CD4-positive, CD25-positive, alpha-beta regulatory T cell (primary cell): ENCODE measurements at regions not wholly inside any gene's neighbourhood (a gene's known extent, or its start where the extent isn't known, plus 50 kb on each side); places are given as distances from the start of the nearest gene placed in this dataset.

Experiments used
- ATAC-seq, 2 donors: fragments of 150-1000 bp; cut with Tn5 transposase; one replicate each; pipeline ENCODE4 v1.10.0; 2021; ENCODE audit warnings: low read depth in 2 of 2, moderate number of reproducible peaks in 2 of 2, moderate library complexity in 1 of 2
- DNase-seq, 3 donors: peaks; one replicate each; pipeline versions ENCODE4 v3.0.0 to v3.0.0-alpha.2; 2012 to 2022; ENCODE audit warnings: mixed read lengths in 1 of 3
- H3K27ac ChIP-seq: one replicate; pipeline ENCODE4 v1.7.0; 2013; ENCODE audit warnings: mild to moderate bottlenecking, low read length; ENCODE audit not compliant: insufficient read depth, poor library complexity, severe bottlenecking
- H3K27me3 ChIP-seq: one replicate; pipeline ENCODE4 v1.7.0; 2013; ENCODE audit warnings: low read length; ENCODE audit not compliant: control insufficient read depth, insufficient read depth
- H3K36me3 ChIP-seq: one replicate; pipeline ENCODE4 v1.7.0; 2013; ENCODE audit warnings: mild to moderate bottlenecking, low read length, moderate library complexity; ENCODE audit not compliant: control insufficient read depth, insufficient read depth
- H3K4me1 ChIP-seq: 2 replicates; pipeline ENCODE4 v1.7.0; 2013; ENCODE audit warnings: mild to moderate bottlenecking, low read length; ENCODE audit not compliant: insufficient read depth, control insufficient read depth, poor library complexity, severe bottlenecking
- H3K4me3 ChIP-seq: one replicate; pipeline ENCODE4 v1.7.0; 2013; ENCODE audit warnings: low read depth, mild to moderate bottlenecking, low read length, moderate library complexity
- H3K9me3 ChIP-seq, 2 experiments: 1 replicate in 1 of 2; 2 replicates in 1 of 2; pipeline ENCODE4 v1.7.0; 2013; ENCODE audit warnings: low read length in 2 of 2, mild to moderate bottlenecking in 1 of 2, moderate library complexity in 1 of 2; ENCODE audit not compliant: control insufficient read depth in 2 of 2
- H3K27ac Mint-ChIP-seq, 3 donors: one replicate each; pipeline ENCODE4 v1.8.0; 2020 to 2022; ENCODE audit warnings: mild to moderate bottlenecking in 3 of 3, mixed read lengths in 3 of 3, moderate library complexity in 2 of 3
- H3K27me3 Mint-ChIP-seq: one replicate; pipeline ENCODE4 v1.8.0; 2022; ENCODE audit warnings: mild to moderate bottlenecking, mixed read lengths
- H3K36me3 Mint-ChIP-seq: one replicate; pipeline ENCODE4 v1.8.0; 2020; ENCODE audit warnings: mixed read lengths
- H3K4me1 Mint-ChIP-seq, 4 donors: one replicate each; pipeline ENCODE4 v1.8.0; 2020 to 2022; ENCODE audit warnings: mixed read lengths in 4 of 4, mild to moderate bottlenecking in 1 of 4
- H3K4me3 Mint-ChIP-seq, 4 donors: one replicate each; pipeline ENCODE4 v1.8.0; 2020 to 2022; ENCODE audit warnings: mild to moderate bottlenecking in 4 of 4, mixed read lengths in 4 of 4, moderate library complexity in 3 of 4
- H3K9me3 Mint-ChIP-seq, 7 donors: one replicate each; pipeline ENCODE4 v1.8.0; 2020 to 2022; ENCODE audit warnings: mixed read lengths in 7 of 7, mild to moderate bottlenecking in 3 of 7, moderate library complexity in 2 of 7

- no peaks in the 10 kb centered on the region for H3K9me3 Mint-ChIP-seq
- peaks cover 5% of the 10 kb centered on the region for H3K27me3 Mint-ChIP-seq
- H3K4me1 Mint-ChIP-seq: no peaks in the 10 kb centered on the region
Observed at GRCh38 chrX:69019073-69019890, 146.0 kb downstream of the PJA1 start.

GRCh38 chrX:69018416-69019072 is 146.7 kb downstream of the PJA1 start:
- H3K36me3 ChIP-seq: no peaks in the 10 kb centered on the region
- no peak overlapping the region for H3K27ac ChIP-seq
- H3K9me3 ChIP-seq: no peaks in the 10 kb centered on the region
- no peaks in the 10 kb centered on the region for H3K27me3 ChIP-seq
- DNase-seq (no peak), ATAC-seq (no peak)
- Mint-ChIP-seq H3K36me3 (no peaks in the 10 kb centered on the region), H3K27me3 (peaks cover 5% of the 10 kb centered on the region), H3K27ac (no peak overlapping the region), H3K4me3 (no peak overlapping the region), H3K4me1 (no peaks in the 10 kb centered on the region), H3K9me3 (no peaks in the 10 kb centered on the region)
- H3K4me1 ChIP-seq: no peaks in the 10 kb centered on the region
- H3K4me3 ChIP-seq: no peak overlapping the region

More at GRCh38 chrX:69019073-69019890, 146.0 kb downstream of the PJA1 start:
- H3K4me3 ChIP-seq: no peak overlapping the region
- no peaks in the 10 kb centered on the region for H3K36me3 Mint-ChIP-seq
- H3K27ac ChIP-seq: no peak overlapping the region
- ATAC-seq: no peak
- H3K27me3 ChIP-seq: no peaks in the 10 kb centered on the region
- H3K9me3 ChIP-seq: no peaks in the 10 kb centered on the region
- no peak overlapping the region for H3K27ac Mint-ChIP-seq
- no peaks in the 10 kb centered on the region for H3K36me3 ChIP-seq
- no peak for DNase-seq
- no peaks in the 10 kb centered on the region for H3K4me1 ChIP-seq
- H3K4me3 Mint-ChIP-seq: no peak overlapping the region

- Histone ChIP-seq H3K27me3 (no peaks in the 10 kb centered on the region), H3K4me3 (no peak overlapping the region), H3K4me1 (no peaks in the 10 kb centered on the region), H3K9me3 (no peaks in the 10 kb centered on the region), H3K36me3 (no peaks in the 10 kb centered on the region), H3K27ac (no peak overlapping the region)
- no peak overlapping the region for H3K27ac Mint-ChIP-seq
- no peaks in the 10 kb centered on the region for H3K36me3 Mint-ChIP-seq
- ATAC-seq: no peak
- DNase-seq: no peak
- no peaks in the 10 kb centered on the region for H3K9me3 Mint-ChIP-seq
- no peak overlapping the region for H3K4me3 Mint-ChIP-seq
- H3K4me1 Mint-ChIP-seq: no peaks in the 10 kb centered on the region
- H3K27me3 Mint-ChIP-seq: peaks cover 10% of the 10 kb centered on the region
Observed at GRCh38 chrX:69016293-69016941, 148.8 kb downstream of the PJA1 start.

DNA sequence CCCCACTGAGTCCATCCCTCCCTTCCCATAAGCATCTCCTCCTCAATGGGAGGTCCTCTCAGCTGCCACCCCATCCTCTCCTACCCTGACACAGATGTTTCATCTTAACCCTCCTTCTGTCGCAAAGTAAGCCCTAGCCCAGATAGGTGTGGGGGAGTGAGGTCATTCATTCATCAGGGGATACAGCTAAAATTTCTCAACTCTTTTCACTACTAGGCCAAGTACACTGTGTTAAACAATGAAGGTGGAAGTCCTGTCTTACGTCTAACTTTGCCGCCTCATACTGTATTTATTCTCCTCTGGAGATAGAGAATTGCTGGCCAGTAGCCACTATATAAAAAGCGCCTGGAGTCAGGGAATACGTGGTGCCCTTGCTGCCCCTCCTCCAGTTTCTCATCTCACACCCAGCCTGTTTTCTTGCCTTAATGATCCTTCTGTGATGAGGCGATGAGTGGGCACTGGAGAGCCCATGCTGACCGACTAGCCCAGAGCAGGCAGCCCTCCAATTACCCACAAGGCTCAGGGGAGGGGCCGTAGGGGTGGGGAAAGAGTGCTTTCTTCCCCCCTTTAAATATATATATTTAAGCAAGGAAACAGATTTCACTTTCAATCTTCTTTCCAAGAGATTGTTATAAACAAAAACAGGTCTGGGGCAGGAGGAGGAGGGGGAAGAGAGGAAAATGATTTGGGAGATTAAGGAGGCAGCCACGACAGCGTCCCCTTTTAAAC is 149.5 kb downstream of the PJA1 start:
- H3K36me3 Mint-ChIP-seq: no peaks in the 10 kb centered on the region
- H3K9me3 Mint-ChIP-seq: no peaks in the 10 kb centered on the region
- no peaks in the 10 kb centered on the region for H3K4me1 ChIP-seq
- peaks cover 10% of the 10 kb centered on the region for H3K27me3 Mint-ChIP-seq
- H3K9me3 ChIP-seq: no peaks in the 10 kb centered on the region
- H3K36me3 ChIP-seq: no peaks in the 10 kb centered on the region
- H3K27ac ChIP-seq: no peak overlapping the region
- H3K4me3 Mint-ChIP-seq: no peak overlapping the region
- H3K27ac Mint-ChIP-seq: no peak overlapping the region
- ATAC-seq (no peak), DNase-seq (no peak)
- H3K27me3 ChIP-seq: no peaks in the 10 kb centered on the region
- H3K4me3 ChIP-seq: no peak overlapping the region
- H3K4me1 Mint-ChIP-seq: no peaks in the 10 kb centered on the region

DNA sequence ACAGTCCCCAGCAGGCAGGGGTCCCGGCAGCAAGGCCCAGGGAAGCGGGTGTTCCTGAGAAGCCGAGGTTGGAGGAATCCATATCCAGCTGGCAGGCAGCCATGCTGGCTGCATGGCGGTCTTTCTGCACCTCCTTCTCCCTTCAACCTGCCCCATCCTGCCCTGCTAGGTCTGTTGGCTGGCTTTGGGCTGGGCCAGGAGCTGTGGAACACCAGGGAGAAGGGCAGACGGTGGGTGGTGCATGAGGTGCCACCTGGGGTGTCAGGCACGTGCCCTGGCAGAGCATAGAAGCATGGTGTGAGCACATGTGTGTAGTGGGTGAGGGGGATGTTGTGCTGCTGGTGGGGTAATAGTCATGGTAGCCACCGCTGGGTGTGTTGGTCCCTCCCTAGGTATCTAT is 150.1 kb downstream of the PJA1 start:
- Histone ChIP-seq H3K27me3 (no peaks in the 10 kb centered on the region), H3K4me3 (no peak overlapping the region), H3K36me3 (no peaks in the 10 kb centered on the region), H3K4me1 (no peaks in the 10 kb centered on the region), H3K9me3 (no peaks in the 10 kb centered on the region), H3K27ac (no peak overlapping the region)
- DNase-seq: no peak
- H3K4me3 Mint-ChIP-seq: no peak overlapping the region
- H3K36me3 Mint-ChIP-seq: no peaks in the 10 kb centered on the region
- ATAC-seq: no peak
- peaks cover 10% of the 10 kb centered on the region for H3K27me3 Mint-ChIP-seq
- no peak overlapping the region for H3K27ac Mint-ChIP-seq
- H3K4me1 Mint-ChIP-seq: no peaks in the 10 kb centered on the region
- H3K9me3 Mint-ChIP-seq: no peaks in the 10 kb centered on the region

DNA sequence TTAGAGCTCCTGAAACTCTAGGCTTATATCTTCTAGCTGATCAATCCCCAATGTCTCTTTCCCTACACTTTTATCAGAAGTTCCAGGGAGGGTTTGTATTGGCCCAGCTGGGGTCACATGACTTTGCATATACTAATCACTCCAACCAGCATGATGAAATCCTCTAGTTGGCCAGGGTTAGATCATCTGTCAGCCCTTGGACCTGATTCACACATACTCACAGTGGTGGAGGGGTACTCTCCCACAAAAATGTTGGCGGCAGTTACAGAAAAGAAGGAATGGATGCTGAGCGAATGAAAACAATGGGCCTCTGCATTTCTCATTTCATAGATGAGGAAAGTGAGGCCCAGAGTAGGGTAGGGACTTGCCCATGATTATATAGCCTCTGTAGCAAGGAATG is 151.1 kb downstream of the PJA1 start:
- Histone ChIP-seq H3K4me1 (no peaks in the 10 kb centered on the region), H3K9me3 (no peaks in the 10 kb centered on the region), H3K27me3 (no peaks in the 10 kb centered on the region), H3K27ac (no peak overlapping the region), H3K4me3 (no peak overlapping the region), H3K36me3 (no peaks in the 10 kb centered on the region)
- Mint-ChIP-seq H3K27me3 (peaks cover 10% of the 10 kb centered on the region), H3K4me3 (no peak overlapping the region), H3K4me1 (no peaks in the 10 kb centered on the region), H3K27ac (no peak overlapping the region), H3K36me3 (no peaks in the 10 kb centered on the region), H3K9me3 (no peaks in the 10 kb centered on the region)
- DNase-seq (no peak), ATAC-seq (no peak)

- DNase-seq: no peak
- H3K9me3 Mint-ChIP-seq: peaks cover 0 to 1% (median 0%) of the 10 kb centered on the region in 7 donors
- no peak overlapping the region for H3K4me3 Mint-ChIP-seq
Observed at GRCh38 chrX:69010339-69010738, 154.9 kb downstream of the PJA1 start.

More at GRCh38 chrX:69010339-69010738, 154.9 kb downstream of the PJA1 start:
- H3K27me3 ChIP-seq: no peaks in the 10 kb centered on the region
- no peak overlapping the region for H3K4me3 ChIP-seq
- Mint-ChIP-seq H3K4me1 (no peaks in the 10 kb centered on the region), H3K27ac (no peak overlapping the region), H3K36me3 (no peaks in the 10 kb centered on the region), H3K27me3 (peaks cover 10% of the 10 kb centered on the region)
- H3K27ac ChIP-seq: no peak overlapping the region
- no peaks in the 10 kb centered on the region for H3K4me1 ChIP-seq
- no peaks in the 10 kb centered on the region for H3K36me3 ChIP-seq
- no peak for ATAC-seq
- no peaks in the 10 kb centered on the region for H3K9me3 ChIP-seq
